ENCODE measurements at regions not wholly inside any gene's neighbourhood (a gene's known extent, or its start where the extent isn't known, plus 50 kb on each side); places are given as distances from the start of the nearest gene placed in this dataset.

GRCh38 chr4:62914758-62915157 lies 1494.5 kb downstream of the TECRL start:
- no peaks in the 10 kb centered on the region for H3K36me3 ChIP-seq
- no peaks in the 10 kb centered on the region for H3K27me3 ChIP-seq
- TF ChIP-seq POLR2AphosphoS5 (IDR thresholded peaks at IDR 0.05; ENCODE audit: insufficient read depth in 1 of 2, low read depth in 1 of 2) (no peak), CTCF (IDR thresholded peaks at IDR 0.05) (no peak), POLR2A (IDR thresholded peaks at IDR 0.05) (no peak)
- H3K4me1 ChIP-seq: no peaks in the 10 kb centered on the region
- H3K4me3 ChIP-seq: no peak overlapping the region
- no peaks in the 10 kb centered on the region for H3K9me3 ChIP-seq
- DNase-seq (ENCODE audit: extremely low spot score in 2 of 2): no peak
- H3K27ac ChIP-seq: no peak overlapping the region
- intact Hi-C loops (cut with DNase I): no loop called here

- Histone ChIP-seq H3K4me1 (no peaks in the 10 kb centered on the region), H3K27ac (no peak overlapping the region), H3K36me3 (no peaks in the 10 kb centered on the region), H3K4me3 (no peak overlapping the region), H3K9me3 (no peaks in the 10 kb centered on the region), H3K27me3 (no peaks in the 10 kb centered on the region)
- intact Hi-C loops (cut with DNase I): no loop called here
- no peak for DNase-seq (ENCODE audit: extremely low spot score in 2 of 2)
- no peak for TF ChIP-seq POLR2A (IDR thresholded peaks at IDR 0.05)
- TF ChIP-seq POLR2AphosphoS5 (IDR thresholded peaks at IDR 0.05; ENCODE audit: insufficient read depth in 1 of 2, low read depth in 1 of 2): no peak
- no peak for TF ChIP-seq CTCF (IDR thresholded peaks at IDR 0.05)
Measured at GRCh38 chr4:62913065-62913464, 1496.2 kb downstream of the TECRL start.

- Histone ChIP-seq H3K36me3 (no peaks in the 10 kb centered on the region), H3K27me3 (no peaks in the 10 kb centered on the region), H3K27ac (no peak overlapping the region), H3K4me1 (no peaks in the 10 kb centered on the region), H3K9me3 (no peaks in the 10 kb centered on the region), H3K4me3 (no peak overlapping the region)
- intact Hi-C loops (cut with DNase I): no loop called here
- TF ChIP-seq POLR2AphosphoS5 (IDR thresholded peaks at IDR 0.05; ENCODE audit: insufficient read depth in 1 of 2, low read depth in 1 of 2) (no peak), CTCF (IDR thresholded peaks at IDR 0.05) (no peak), POLR2A (IDR thresholded peaks at IDR 0.05) (no peak)
- DNase-seq (ENCODE audit: extremely low spot score in 2 of 2): no peak
Measured at GRCh38 chr4:62912531-62912930, 1496.7 kb downstream of the TECRL start.

- H3K9me3 ChIP-seq: no peaks in the 10 kb centered on the region
- intact Hi-C loops (cut with DNase I): no loop called here
- no peak overlapping the region for H3K4me3 ChIP-seq
- TF ChIP-seq CTCF (IDR thresholded peaks at IDR 0.05): no peak
- TF ChIP-seq POLR2AphosphoS5 (IDR thresholded peaks at IDR 0.05; ENCODE audit: insufficient read depth in 1 of 2, low read depth in 1 of 2): no peak
- TF ChIP-seq POLR2A (IDR thresholded peaks at IDR 0.05): no peak
- H3K27me3 ChIP-seq: no peaks in the 10 kb centered on the region
- no peaks in the 10 kb centered on the region for H3K36me3 ChIP-seq
- no peaks in the 10 kb centered on the region for H3K4me1 ChIP-seq
- no peak overlapping the region for H3K27ac ChIP-seq
- DNase-seq (ENCODE audit: extremely low spot score in 2 of 2): no peak
Measured at GRCh38 chr4:62909238-62909637, 1500.0 kb downstream of the TECRL start.

- intact Hi-C loops (cut with DNase I): no loop called here
Measured at GRCh38 chr4:62901101-62901500, 1508.1 kb downstream of the TECRL start.

More at GRCh38 chr4:62901101-62901500, 1508.1 kb downstream of the TECRL start:
- no peak overlapping the region for H3K4me3 ChIP-seq
- no peak overlapping the region for H3K27ac ChIP-seq
- no peak for DNase-seq (ENCODE audit: extremely low spot score in 2 of 2)
- no peaks in the 10 kb centered on the region for H3K36me3 ChIP-seq
- no peak for TF ChIP-seq CTCF (IDR thresholded peaks at IDR 0.05)
- TF ChIP-seq POLR2AphosphoS5 (IDR thresholded peaks at IDR 0.05; ENCODE audit: insufficient read depth in 1 of 2, low read depth in 1 of 2): no peak
- TF ChIP-seq POLR2A (IDR thresholded peaks at IDR 0.05): no peak
- H3K4me1 ChIP-seq: no peaks in the 10 kb centered on the region
- no peaks in the 10 kb centered on the region for H3K27me3 ChIP-seq
- no peaks in the 10 kb centered on the region for H3K9me3 ChIP-seq
